GM12878 (cell line): ENCODE measurements at regions not wholly inside any gene's neighbourhood (a gene's known extent, or its start where the extent isn't known, plus 50 kb on each side); places are given as distances from the start of the nearest gene placed in this dataset.

ENCODE experiments used
- ATAC-seq: fragments of 200-7000 bp; cut with Tn5 transposase; 3 replicates; pipeline ENCODE4 v1.9.1; 2020; ENCODE audit warnings: mild to moderate bottlenecking, moderate library complexity
- BruUV-seq: library from RNA; stranded (reverse); fragments of 400-500 nt; replicated peaks from 2 replicates; lab custom pipeline; 2021; lab: Mats Ljungman, UMichigan
- CTCF ChIA-PET: fragments of 300-600 bp; sonication (Branson Sonifier 250); formaldehyde crosslinking; extraction: SDS; loops from one replicate; lab custom pipeline; 2021; ENCODE audit warnings: inconsistent platforms; lab: Yijun Ruan, JAX
- POLR2A ChIA-PET: fragments of 350-600 bp; formaldehyde crosslinking; extraction: SDS; loops from one replicate; lab custom pipeline; 2021; ENCODE audit warnings: inconsistent platforms; lab: Charles Lee
- RAD21 ChIA-PET: fragments of 300-600 bp; sonication (Branson Sonifier 250); formaldehyde crosslinking; loops from one replicate; lab custom pipeline; 2023; ENCODE audit warnings: antibody characterized with exemption; ENCODE audit not compliant: unreplicated experiment; lab: Charles Lee
- SMC1A ChIA-PET: fragments of 300-600 bp; sonication (Branson Sonifier 250); formaldehyde crosslinking; loops from one replicate; lab custom pipeline; 2023; ENCODE audit not compliant: unreplicated experiment, uncharacterized antibody; lab: Charles Lee
- DNase-seq: peaks from one replicate; pipeline ENCODE4 v3.0.0-alpha.2; 2011; ENCODE audit warnings: low read depth, low spot score
- FAIRE-seq: peaks from 3 replicates; lab custom pipeline; 2011; peaks lifted over from hg19 to GRCh38; lab: Jason Lieb, UNC
- H2AFZ ChIP-seq: 2 replicates; pipeline ENCODE4 v1.6.0; 2011; ENCODE audit warnings: low read depth, low read length, control low read depth; ENCODE audit not compliant: control insufficient read depth
- H3K27ac ChIP-seq: 2 replicates; pipeline ENCODE4 v1.5.1; 2011; ENCODE audit warnings: control low read depth; ENCODE audit not compliant: control insufficient read depth, insufficient read depth
- H3K27me3 ChIP-seq, 2 experiments: replicated peaks in 1 of 2; 2 replicates each; pipeline versions ENCODE4 v1.6.0 to v1.6.1; 2011; ENCODE audit warnings: low read length in 1 of 2; ENCODE audit not compliant: control insufficient read depth in 2 of 2, insufficient read depth in 2 of 2
- H3K36me3 ChIP-seq, 2 experiments: 2 replicates each; pipeline ENCODE4 v1.5.1; 2011; ENCODE audit warnings: low read length in 1 of 2; ENCODE audit not compliant: control insufficient read depth in 2 of 2, insufficient read depth in 2 of 2
- H3K4me1 ChIP-seq: 2 replicates; pipeline ENCODE4 v1.6.1; 2011; ENCODE audit warnings: mild to moderate bottlenecking, low read length, moderate library complexity, mixed read lengths; ENCODE audit not compliant: control insufficient read depth, insufficient read depth
- H3K4me2 ChIP-seq: 2 replicates; pipeline ENCODE4 v1.6.0; 2011; ENCODE audit warnings: control low read depth; ENCODE audit not compliant: control insufficient read depth, insufficient read depth
- H3K4me3 ChIP-seq: fragments of 200-600 bp; sonication (generic); 2 replicates; pipeline ENCODE4 v1.5.1; 2016
- H3K79me2 ChIP-seq: 2 replicates; pipeline ENCODE4 v1.6.0; 2011; ENCODE audit warnings: low read length; ENCODE audit not compliant: control insufficient read depth, insufficient read depth
- H3K9ac ChIP-seq: 2 replicates; pipeline ENCODE4 v1.8.0; 2011; ENCODE audit warnings: low read length, control low read depth, mixed read lengths; ENCODE audit not compliant: control insufficient read depth, insufficient read depth
- H3K9me3 ChIP-seq: replicated peaks from 3 replicates; pipeline ENCODE4 v1.5.1; 2011; ENCODE audit warnings: mild to moderate bottlenecking, low read length; ENCODE audit not compliant: control insufficient read depth, insufficient read depth
- H4K20me1 ChIP-seq: 2 replicates; pipeline ENCODE4 v1.6.0; 2011; ENCODE audit not compliant: control insufficient read depth, insufficient read depth
- ATF7 ChIP-seq: fragments of 450-650 bp; IDR thresholded peaks from 2 replicates; pipeline ENCODE4 v1.6.1; 2016; ENCODE audit warnings: low read depth, mild to moderate bottlenecking
- CBFB ChIP-seq: IDR thresholded peaks from 2 replicates; pipeline ENCODE4 v1.6.1; 2016; ENCODE audit warnings: antibody characterized with exemption, low read depth
- FOS ChIP-seq: IDR thresholded peaks from 3 replicates; pipeline ENCODE4 v1.6.1; 2011; ENCODE audit warnings: borderline replicate concordance; ENCODE audit not compliant: insufficient read length; ENCODE audit errors: extremely low read depth
- GABPA ChIP-seq: IDR thresholded peaks from 2 replicates; pipeline ENCODE4 v1.6.1; 2014; ENCODE audit warnings: antibody characterized with exemption, low read depth, mild to moderate bottlenecking, inconsistent platforms
- HSF1 ChIP-seq: fragments of 150-350 bp; IDR thresholded peaks from 2 replicates; pipeline ENCODE4 v1.6.1; 2014; ENCODE audit warnings: mild to moderate bottlenecking, low read depth, low read length
- IKZF2 ChIP-seq, 2 experiments: fragments of 450-650 bp; IDR thresholded peaks; 2 replicates each; pipeline ENCODE4 v1.6.1; 2017; ENCODE audit warnings: mild to moderate bottlenecking in 2 of 2, moderate library complexity in 2 of 2
- MXI1 ChIP-seq: fragments of 150-350 bp; IDR thresholded peaks from 2 replicates; pipeline ENCODE4 v1.6.1; 2011; ENCODE audit warnings: low read depth, mild to moderate bottlenecking, inconsistent platforms, low read length, improper control_type of control experiment
- RAD51 ChIP-seq: fragments of 450-650 bp; IDR thresholded peaks from 2 replicates; pipeline ENCODE4 v1.6.1; 2016; ENCODE audit warnings: moderate library complexity, mild to moderate bottlenecking, inconsistent platforms
- ZNF24 ChIP-seq: fragments of 450-650 bp; IDR thresholded peaks from 2 replicates; pipeline ENCODE4 v1.6.1; 2017; ENCODE audit warnings: antibody characterized with exemption, mild to moderate bottlenecking
- ZZZ3 ChIP-seq: IDR thresholded peaks from 2 replicates; pipeline ENCODE4 v1.6.1; 2011; ENCODE audit warnings: low read depth; ENCODE audit not compliant: control insufficient read depth, insufficient read length
- WGBS: methylation state at CpG from one replicate; pipeline ENCODE4 v1.1.6; 2016; ENCODE audit warnings: low lambda C conversion rate; ENCODE audit not compliant: insufficient replicate concordance, insufficient coverage; ENCODE audit errors: missing lambda C conversion rate; 5-methylcytosine and 5-hydroxymethylcytosine counted together
- in situ Hi-C: fragments of 300-500 bp; cut with MboI; formaldehyde crosslinking; loops from 9 replicates; pipeline ENCODE4 v1.14.3; 2018; ENCODE audit warnings: mixed read lengths
- intact Hi-C: fragments of 100-400 bp; cut with micrococcal nuclease; formaldehyde crosslinking; loops from one replicate; pipeline ENCODE4 v1.14.2; 2022; ENCODE audit not compliant: unreplicated experiment
- TF ChIP-seq, protein P1 (sequence below): fragments of 450-650 bp; IDR thresholded peaks from 2 replicates; pipeline ENCODE4 v1.6.1; 2016; ENCODE audit warnings: mild to moderate bottlenecking, moderate library complexity, borderline replicate concordance

GRCh38 chr2:180570864-180571263 lies 409.5 kb upstream of the UBE2E3 start:
- DNase-seq: no peak
- ChIA-PET POLR2A (no interaction called here), CTCF (interaction anchor here (0.7 kb wide), 1 partner anchor 557 kb away, joined by 3 read pairs; no protein-coding TSS in a partner anchor), RAD21 (no interaction called here), SMC1A (no interaction called here)
- TF ChIP-seq ZNF24: no peak
- TF ChIP-seq ATF7: no peak
- TF ChIP-seq ZZZ3: no peak
- no peak for TF ChIP-seq FOS
- no peak for TF ChIP-seq GABPA
- TF ChIP-seq RAD51: no peak
- TF ChIP-seq CBFB: no peak
- TF ChIP-seq HSF1: no peak
- H3K4me3 ChIP-seq: no peak overlapping the region
- no peaks in the 10 kb centered on the region for H3K9me3 ChIP-seq
- no peak overlapping the region for H3K9ac ChIP-seq
- no TSS peak for BruUV-seq
- no peaks in the 10 kb centered on the region for H3K79me2 ChIP-seq
- ATAC-seq: no peak
- no peaks in the 10 kb centered on the region for H4K20me1 ChIP-seq
- in situ Hi-C loops: no loop called here
- no peaks in the 10 kb centered on the region for H3K4me1 ChIP-seq
- no peak overlapping the region for H3K27ac ChIP-seq
- WGBS: 62% methylated on average over 3 of the region's 3 CpGs
- intact Hi-C loops: no loop called here
- no peak for FAIRE-seq
- no peaks in the 10 kb centered on the region for H3K36me3 ChIP-seq
- H3K4me2 ChIP-seq: no peak overlapping the region
- no peaks in the 10 kb centered on the region for H3K27me3 ChIP-seq
- H2AFZ ChIP-seq: no peak overlapping the region

- Histone ChIP-seq H2AFZ (no peak overlapping the region), H3K79me2 (no peaks in the 10 kb centered on the region), H3K27ac (no peak overlapping the region), H3K4me3 (no peak overlapping the region), H3K27me3 (no peaks in the 10 kb centered on the region), H3K9me3 (no peaks in the 10 kb centered on the region), H3K4me2 (no peak overlapping the region), H3K36me3 (no peaks in the 10 kb centered on the region), H3K4me1 (no peaks in the 10 kb centered on the region), H3K9ac (no peak overlapping the region), H4K20me1 (no peaks in the 10 kb centered on the region)
- BruUV-seq: no TSS peak
- ChIA-PET POLR2A (no interaction called here), SMC1A (no interaction called here), CTCF (no interaction called here), RAD21 (no interaction called here)
- intact Hi-C loops: no loop called here
- WGBS: 81% methylated on average over 2 of the region's 2 CpGs
- in situ Hi-C loops: no loop called here
- DNase-seq: no peak
- no peak for FAIRE-seq
- no peak for ATAC-seq
- TF ChIP-seq, protein P1, sequence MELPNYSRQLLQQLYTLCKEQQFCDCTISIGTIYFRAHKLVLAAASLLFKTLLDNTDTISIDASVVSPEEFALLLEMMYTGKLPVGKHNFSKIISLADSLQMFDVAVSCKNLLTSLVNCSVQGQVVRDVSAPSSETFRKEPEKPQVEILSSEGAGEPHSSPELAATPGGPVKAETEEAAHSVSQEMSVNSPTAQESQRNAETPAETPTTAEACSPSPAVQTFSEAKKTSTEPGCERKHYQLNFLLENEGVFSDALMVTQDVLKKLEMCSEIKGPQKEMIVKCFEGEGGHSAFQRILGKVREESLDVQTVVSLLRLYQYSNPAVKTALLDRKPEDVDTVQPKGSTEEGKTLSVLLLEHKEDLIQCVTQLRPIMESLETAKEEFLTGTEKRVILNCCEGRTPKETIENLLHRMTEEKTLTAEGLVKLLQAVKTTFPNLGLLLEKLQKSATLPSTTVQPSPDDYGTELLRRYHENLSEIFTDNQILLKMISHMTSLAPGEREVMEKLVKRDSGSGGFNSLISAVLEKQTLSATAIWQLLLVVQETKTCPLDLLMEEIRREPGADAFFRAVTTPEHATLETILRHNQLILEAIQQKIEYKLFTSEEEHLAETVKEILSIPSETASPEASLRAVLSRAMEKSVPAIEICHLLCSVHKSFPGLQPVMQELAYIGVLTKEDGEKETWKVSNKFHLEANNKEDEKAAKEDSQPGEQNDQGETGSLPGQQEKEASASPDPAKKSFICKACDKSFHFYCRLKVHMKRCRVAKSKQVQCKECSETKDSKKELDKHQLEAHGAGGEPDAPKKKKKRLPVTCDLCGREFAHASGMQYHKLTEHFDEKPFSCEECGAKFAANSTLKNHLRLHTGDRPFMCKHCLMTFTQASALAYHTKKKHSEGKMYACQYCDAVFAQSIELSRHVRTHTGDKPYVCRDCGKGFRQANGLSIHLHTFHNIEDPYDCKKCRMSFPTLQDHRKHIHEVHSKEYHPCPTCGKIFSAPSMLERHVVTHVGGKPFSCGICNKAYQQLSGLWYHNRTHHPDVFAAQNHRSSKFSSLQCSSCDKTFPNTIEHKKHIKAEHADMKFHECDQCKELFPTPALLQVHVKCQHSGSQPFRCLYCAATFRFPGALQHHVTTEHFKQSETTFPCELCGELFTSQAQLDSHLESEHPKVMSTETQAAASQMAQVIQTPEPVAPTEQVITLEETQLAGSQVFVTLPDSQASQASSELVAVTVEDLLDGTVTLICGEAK: no peak
- TF ChIP-seq IKZF2 (IDR thresholded peaks at IDR 0.05) (no peak), MXI1 (no peak)
Measured at GRCh38 chr2:180564051-180564450, 416.4 kb upstream of the UBE2E3 start.
